ENCODE measurements at regions not wholly inside any gene's neighbourhood (a gene's known extent, or its start where the extent isn't known, plus 50 kb on each side); places are given as distances from the start of the nearest gene placed in this dataset.
"Not testable (repeated sequence)": the region's sequence is repeated elsewhere in the genome, so short reads cannot be mapped to it uniquely, and the experiment has no call there.

GRCh38 chr5:174560861-174561260 is 163.5 kb upstream of the MSX2 start:
- no peaks in the 10 kb centered on the region for H4K20me1 ChIP-seq (ENCODE audit: insufficient read depth, poor library complexity, severe bottlenecking)
- H3K27me3 ChIP-seq = no peaks in the 10 kb centered on the region
- H3K4me3 ChIP-seq = no peak overlapping the region
- no peaks in the 10 kb centered on the region for H3K79me2 ChIP-seq
- DNase-seq (ENCODE audit: low spot score) = no peak
- H3K27ac ChIP-seq = no peak overlapping the region
- TF ChIP-seq EZH2 (IDR thresholded peaks at IDR 0.05; ENCODE audit: borderline replicate concordance) (no peak), CTCF (IDR thresholded peaks at IDR 0.05; ENCODE audit: poor library complexity) (no peak), EZH2phosphoT487 (IDR thresholded peaks at IDR 0.05; ENCODE audit: low read depth, severe bottlenecking, unreplicated experiment) (no peak)
- H3K9me3 ChIP-seq (ENCODE audit: low read depth) = no peaks in the 10 kb centered on the region
- H3K4me2 ChIP-seq = no peak overlapping the region
- H2AFZ ChIP-seq = no peak overlapping the region
- peaks cover 3% of the 10 kb centered on the region for H3K4me1 ChIP-seq (ENCODE audit: insufficient read depth)
- 87% methylated on average over 3 of the region's 3 CpGs for WGBS (ENCODE audit: low lambda C conversion rate, missing lambda C conversion rate)
- no peaks in the 10 kb centered on the region for H3K9me2 ChIP-seq (replicated peaks; ENCODE audit: insufficient read depth)
- no peaks in the 10 kb centered on the region for H3K36me3 ChIP-seq (replicated peaks; ENCODE audit: insufficient read depth, low read depth)

- not testable (repeated sequence) for H3K4me1 ChIP-seq (ENCODE audit: insufficient read depth); H3K27me3 ChIP-seq; H4K20me1 ChIP-seq (ENCODE audit: insufficient read depth, poor library complexity, severe bottlenecking); H3K4me2 ChIP-seq; H3K79me2 ChIP-seq; DNase-seq (ENCODE audit: low spot score); H2AFZ ChIP-seq; H3K9me3 ChIP-seq (ENCODE audit: low read depth); H3K27ac ChIP-seq; H3K9me2 ChIP-seq (replicated peaks; ENCODE audit: insufficient read depth); H3K4me3 ChIP-seq; H3K36me3 ChIP-seq (replicated peaks; ENCODE audit: insufficient read depth, low read depth)
- WGBS (ENCODE audit: low lambda C conversion rate, missing lambda C conversion rate) = 57% methylated on average over 6 of the region's 6 CpGs
These were observed 161.3 kb upstream of the MSX2 start for GRCh38 chr5:174563040-174563439.

GRCh38 chr5:174563899-174564298 is 160.5 kb upstream of the MSX2 start:
- no peaks in the 10 kb centered on the region for H3K27me3 ChIP-seq
- no peaks in the 10 kb centered on the region for H3K36me3 ChIP-seq (replicated peaks; ENCODE audit: insufficient read depth, low read depth)
- no peak overlapping the region for H3K4me2 ChIP-seq
- 54% methylated on average over 9 of the region's 9 CpGs for WGBS (ENCODE audit: low lambda C conversion rate, missing lambda C conversion rate)
- no peaks in the 10 kb centered on the region for H3K9me3 ChIP-seq (ENCODE audit: low read depth)
- no peak overlapping the region for H2AFZ ChIP-seq
- no peaks in the 10 kb centered on the region for H4K20me1 ChIP-seq (ENCODE audit: insufficient read depth, poor library complexity, severe bottlenecking)
- H3K4me3 ChIP-seq = no peak overlapping the region
- H3K27ac ChIP-seq = no peak overlapping the region
- H3K79me2 ChIP-seq = no peaks in the 10 kb centered on the region
- no peaks in the 10 kb centered on the region for H3K9me2 ChIP-seq (replicated peaks; ENCODE audit: insufficient read depth)
- no peak for DNase-seq (ENCODE audit: low spot score)
- peaks cover 3% of the 10 kb centered on the region for H3K4me1 ChIP-seq (ENCODE audit: insufficient read depth)
- TF ChIP-seq EZH2 (IDR thresholded peaks at IDR 0.05; ENCODE audit: borderline replicate concordance) (no peak), CTCF (IDR thresholded peaks at IDR 0.05; ENCODE audit: poor library complexity) (no peak), EZH2phosphoT487 (IDR thresholded peaks at IDR 0.05; ENCODE audit: low read depth, severe bottlenecking, unreplicated experiment) (no peak)

- no peaks in the 10 kb centered on the region for H3K9me2 ChIP-seq (replicated peaks; ENCODE audit: insufficient read depth)
- TF ChIP-seq CTCF (IDR thresholded peaks at IDR 0.05; ENCODE audit: poor library complexity) (no peak), EZH2 (IDR thresholded peaks at IDR 0.05; ENCODE audit: borderline replicate concordance) (no peak), EZH2phosphoT487 (IDR thresholded peaks at IDR 0.05; ENCODE audit: low read depth, severe bottlenecking, unreplicated experiment) (no peak)
- H3K27ac ChIP-seq = no peak overlapping the region
- peaks cover 10% of the 10 kb centered on the region for H3K4me1 ChIP-seq (ENCODE audit: insufficient read depth)
- H3K4me3 ChIP-seq = no peak overlapping the region
- H3K9me3 ChIP-seq (ENCODE audit: low read depth) = no peaks in the 10 kb centered on the region
- no peaks in the 10 kb centered on the region for H4K20me1 ChIP-seq (ENCODE audit: insufficient read depth, poor library complexity, severe bottlenecking)
- no peaks in the 10 kb centered on the region for H3K27me3 ChIP-seq
- 82% methylated on average over 7 of the region's 7 CpGs for WGBS (ENCODE audit: low lambda C conversion rate, missing lambda C conversion rate)
- DNase-seq (ENCODE audit: low spot score) = no peak
- H3K36me3 ChIP-seq (replicated peaks; ENCODE audit: insufficient read depth, low read depth) = no peaks in the 10 kb centered on the region
- H3K79me2 ChIP-seq = no peaks in the 10 kb centered on the region
- H3K4me2 ChIP-seq = no peak overlapping the region
- H2AFZ ChIP-seq = no peak overlapping the region
These were observed 156.8 kb upstream of the MSX2 start for GRCh38 chr5:174567506-174568141.
